Activated T-helper 1 cell treated with anti-CD3 and anti-CD28 coated beads, Interleukin-2, amount 50 U/mL, for 16 hours (primary cell): ENCODE measurements at regions not wholly inside any gene's neighbourhood (a gene's known extent, or its start where the extent isn't known, plus 50 kb on each side); places are given as distances from the start of the nearest gene placed in this dataset.
"Not testable (repeated sequence)": the region's sequence is repeated elsewhere in the genome, so short reads cannot be mapped to it uniquely, and the experiment has no call there.

Experiments used
- DNase-seq, 2 donors: peaks; one replicate each; pipeline ENCODE4 v3.0.0-alpha.2; 2020; ENCODE audit warnings: low read depth in 1 of 2, low spot score in 1 of 2

DNA sequence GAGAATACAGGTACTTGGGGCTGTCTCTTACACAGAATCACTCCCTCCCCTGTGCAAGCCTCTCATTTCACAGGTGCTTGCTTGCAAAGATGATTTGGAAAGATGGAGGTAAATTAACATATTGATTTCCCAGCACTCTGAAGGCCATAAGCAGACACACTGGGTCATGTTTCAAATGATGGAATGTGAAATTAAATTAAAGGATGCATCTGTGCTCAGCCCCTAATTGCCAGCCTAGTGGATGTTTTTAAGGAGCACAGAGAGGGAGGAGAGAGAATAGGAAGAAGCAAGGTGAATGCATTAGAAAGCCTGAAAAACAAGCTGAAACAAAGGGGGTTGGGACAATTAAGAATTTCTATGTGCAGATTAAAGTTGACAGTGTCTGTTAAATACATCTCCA lies 96.1 kb upstream of the GRIP1 start:
- no peak for DNase-seq

DNA sequence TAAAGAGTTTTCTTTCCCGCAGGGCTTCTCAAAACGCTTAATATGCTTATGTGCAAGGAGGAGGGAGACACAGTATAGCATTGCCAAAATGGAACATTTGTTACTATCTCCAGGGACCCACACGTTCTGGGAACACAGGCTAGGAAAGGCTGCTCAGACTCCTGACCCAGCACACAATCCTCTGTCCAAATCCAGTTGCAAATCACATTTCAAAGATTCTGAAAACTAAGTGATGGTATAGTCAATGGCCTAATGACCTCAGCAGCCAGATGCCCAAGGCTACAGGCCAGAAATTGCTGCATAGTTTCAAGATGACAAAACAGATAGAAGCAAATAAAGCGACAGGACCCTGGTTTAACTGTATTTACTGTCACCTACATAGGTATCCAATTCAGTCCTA lies 97.0 kb upstream of the GRIP1 start:
- no peak for DNase-seq

DNA sequence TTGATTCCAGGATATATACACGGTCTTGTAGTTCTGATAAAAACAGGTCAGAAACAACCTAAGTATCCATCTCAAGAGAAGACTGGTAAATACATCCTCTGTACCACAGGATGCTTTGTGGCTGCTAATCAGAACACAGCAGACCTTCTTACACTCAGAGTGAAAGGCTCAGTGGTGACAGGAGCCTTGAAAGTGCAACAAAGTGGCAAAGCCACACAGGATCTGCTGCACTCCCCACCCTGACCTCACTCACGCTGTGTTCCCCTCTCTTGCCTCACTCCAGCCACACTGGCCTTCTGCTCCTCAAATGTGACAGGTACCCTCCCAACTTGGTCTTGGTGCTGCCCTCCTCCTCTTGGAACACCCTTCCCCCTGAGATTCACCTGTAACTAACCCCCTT lies 98.1 kb upstream of the GRIP1 start:
- DNase-seq = no peak

DNA sequence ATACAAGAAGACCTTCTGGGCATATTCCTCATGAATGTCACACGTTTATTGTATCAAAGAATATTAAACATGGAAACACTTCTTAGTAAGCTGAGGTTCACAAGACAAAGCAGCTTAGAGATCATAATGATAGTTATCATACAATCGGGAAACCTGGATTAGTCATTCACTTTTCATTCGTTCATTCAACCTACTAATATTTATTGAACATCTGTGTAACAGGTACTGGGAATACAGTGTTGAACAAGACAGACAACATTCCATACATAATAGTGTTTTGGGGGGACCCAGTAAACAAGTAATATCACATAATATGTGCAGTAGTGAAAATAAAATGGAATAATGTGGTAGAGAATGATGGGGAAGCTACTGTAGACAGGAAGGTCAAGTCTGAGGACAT lies 100.6 kb upstream of the GRIP1 start:
- DNase-seq = no peak

DNA sequence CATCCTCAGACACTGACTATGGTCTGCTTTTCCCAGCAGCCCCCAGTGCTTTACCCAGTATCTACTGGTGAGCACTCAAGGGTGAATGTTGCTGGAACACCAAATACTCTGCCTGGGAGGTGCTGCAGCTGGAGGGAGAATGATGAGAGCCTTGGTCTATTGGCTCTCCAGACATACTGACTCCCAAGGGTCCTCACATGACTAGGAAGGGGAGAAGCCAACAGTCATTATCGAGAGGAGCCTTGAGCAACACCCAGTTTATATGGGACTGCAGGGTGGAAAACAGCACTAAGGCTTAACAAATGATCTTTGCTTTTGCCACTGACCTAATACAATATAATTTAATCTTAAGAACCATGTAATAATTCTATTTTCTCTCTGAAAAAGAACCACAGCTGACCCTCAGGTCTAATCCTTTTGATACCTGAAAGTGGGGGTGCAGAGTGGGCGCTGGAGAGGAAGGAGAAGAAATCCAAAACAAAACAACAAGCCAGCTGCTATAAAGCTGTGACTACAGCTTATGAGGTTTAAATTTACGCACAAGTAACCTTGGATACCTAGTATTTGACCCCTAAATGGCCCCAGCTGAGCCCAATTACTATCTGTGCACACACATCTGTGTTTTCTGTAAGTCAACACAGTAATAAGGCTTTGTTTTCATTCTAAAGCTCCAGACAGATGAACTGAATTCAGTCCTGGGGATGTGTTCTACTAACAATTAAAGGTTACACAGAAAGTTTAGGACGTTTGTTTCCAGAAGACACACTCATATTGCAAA lies 107.8 kb upstream of the GRIP1 start:
- no peak for DNase-seq

DNA sequence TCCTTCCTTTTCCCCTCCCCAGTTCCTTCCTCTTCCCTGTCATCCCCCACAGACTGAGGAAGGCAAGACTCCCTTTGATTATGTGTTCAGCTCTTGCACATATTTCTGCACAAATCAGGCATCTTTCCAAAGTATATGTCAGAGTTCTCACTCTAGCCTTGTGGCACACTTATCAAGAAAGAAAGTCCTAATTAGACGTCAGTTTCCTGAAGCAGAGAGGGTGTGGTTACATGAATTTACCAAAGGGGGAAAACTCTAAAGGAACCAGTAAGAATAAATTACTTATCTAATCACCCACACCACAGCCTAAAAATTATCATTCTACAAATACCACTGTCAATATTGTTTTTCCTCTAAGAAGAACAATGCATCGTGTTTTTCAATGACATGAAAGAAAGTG lies 120.7 kb upstream of the GRIP1 start:
- no peak for DNase-seq

DNA sequence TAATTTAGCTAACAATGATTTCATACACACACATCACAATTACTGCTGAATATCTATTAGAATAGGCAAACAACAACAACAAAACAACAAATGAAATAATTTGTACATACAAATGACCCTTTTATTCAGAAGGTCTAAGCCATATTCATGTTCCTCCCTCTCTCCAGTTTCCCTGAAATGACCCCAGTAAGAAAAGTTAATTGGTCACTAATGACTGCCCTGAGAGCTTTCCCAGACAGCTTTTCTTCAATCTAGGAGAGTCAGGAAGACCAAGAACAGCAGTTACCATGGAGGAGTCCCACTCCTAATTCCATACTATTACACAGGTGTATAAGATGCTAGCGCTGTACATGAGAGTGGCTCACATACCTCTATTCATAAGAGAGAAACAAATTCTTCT lies 121.2 kb upstream of the GRIP1 start:
- no peak for DNase-seq

DNA sequence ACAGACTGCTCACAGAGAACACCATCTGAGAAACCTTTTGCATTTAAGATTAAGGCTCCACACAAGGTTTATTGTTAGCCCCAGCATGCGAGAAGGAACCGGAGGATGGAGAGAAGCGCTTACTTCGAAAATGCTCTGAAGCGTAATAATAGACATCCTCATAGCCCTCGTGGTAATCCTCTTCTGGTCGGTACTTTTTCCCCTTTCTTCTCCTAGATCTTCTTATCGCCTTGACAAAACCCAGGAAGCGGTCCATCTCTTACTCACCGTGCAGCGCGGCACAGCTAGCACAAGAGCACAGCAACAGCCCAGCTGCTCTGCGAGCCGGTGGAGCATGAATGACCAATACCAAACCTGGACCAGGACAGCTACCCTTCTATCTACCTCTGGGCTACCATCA lies 125.1 kb upstream of the GRIP1 start:
- no peak for DNase-seq

DNA sequence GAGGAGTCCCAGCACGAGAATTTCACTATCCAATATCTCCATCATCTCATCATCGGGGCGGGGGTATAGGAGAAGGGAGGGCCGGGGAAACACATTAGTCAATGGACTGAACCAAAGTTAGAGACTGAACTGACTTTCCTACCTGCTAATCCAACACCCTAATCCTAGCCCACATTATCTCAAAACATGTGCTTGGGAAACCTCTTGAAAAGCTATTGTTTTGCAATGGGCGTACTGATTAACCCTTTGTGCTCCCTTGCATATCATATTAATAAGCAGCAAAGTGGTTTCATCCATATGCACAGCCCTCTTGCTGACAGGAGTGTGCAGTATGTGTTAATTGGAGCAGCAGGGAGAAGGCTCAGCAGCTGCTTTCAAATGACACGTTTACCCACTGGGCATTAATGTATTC lies 125.7 kb upstream of the GRIP1 start:
- no peak for DNase-seq

DNA sequence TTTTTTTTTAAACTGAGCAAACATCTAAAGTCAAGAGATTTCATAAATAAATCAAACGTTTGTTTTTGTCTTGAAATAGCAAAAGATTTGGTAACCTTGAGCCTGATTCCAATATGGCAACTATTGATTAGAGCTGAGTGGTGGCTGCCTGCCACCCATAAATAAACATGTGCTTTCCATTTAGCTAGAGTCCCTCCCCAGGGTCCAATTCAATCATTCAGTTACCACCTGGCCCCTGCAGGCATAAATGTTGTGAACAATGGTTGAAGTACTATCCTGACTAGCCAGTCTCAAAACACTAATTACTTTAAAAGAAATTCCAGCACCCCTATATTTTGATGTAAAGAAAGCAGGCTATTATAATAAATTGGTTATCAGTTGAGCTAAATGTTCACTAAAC lies 129.7 kb upstream of the GRIP1 start:
- DNase-seq = no peak

DNA sequence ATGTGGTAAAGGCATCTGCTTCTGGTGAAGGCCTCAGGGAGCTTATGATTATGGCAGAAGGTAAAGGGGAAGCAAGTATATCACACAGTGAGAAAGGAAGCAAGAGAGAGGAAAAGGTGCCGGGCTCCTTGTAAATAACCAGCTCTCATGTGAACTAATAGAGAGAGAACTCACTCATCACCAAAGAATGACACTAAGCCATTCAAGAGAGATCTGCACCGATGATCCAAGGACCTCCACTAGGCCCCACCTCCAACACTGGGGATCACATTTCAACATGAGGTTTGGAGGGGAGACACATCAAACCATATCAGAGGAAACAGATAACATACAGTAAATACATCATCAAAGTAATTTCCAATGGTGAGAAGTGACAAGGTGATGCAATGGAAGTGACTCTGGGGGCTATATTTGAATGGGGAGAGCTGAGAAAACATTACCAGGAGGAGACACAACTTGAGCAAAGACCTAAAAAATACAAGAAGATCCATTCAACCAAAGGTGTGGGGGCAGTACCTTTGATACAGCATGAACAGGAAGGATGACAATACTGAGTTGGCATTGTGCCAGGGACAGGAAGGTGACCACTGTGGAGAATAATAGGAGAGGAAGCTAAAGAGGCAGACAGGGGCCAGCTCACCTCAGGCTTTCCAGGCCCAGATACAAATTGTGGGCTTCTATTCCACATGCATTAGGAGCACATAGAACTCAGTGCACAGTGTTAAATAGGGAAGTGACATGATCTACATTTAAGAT lies 134.4 kb upstream of the GRIP1 start:
- no peak for DNase-seq

DNA sequence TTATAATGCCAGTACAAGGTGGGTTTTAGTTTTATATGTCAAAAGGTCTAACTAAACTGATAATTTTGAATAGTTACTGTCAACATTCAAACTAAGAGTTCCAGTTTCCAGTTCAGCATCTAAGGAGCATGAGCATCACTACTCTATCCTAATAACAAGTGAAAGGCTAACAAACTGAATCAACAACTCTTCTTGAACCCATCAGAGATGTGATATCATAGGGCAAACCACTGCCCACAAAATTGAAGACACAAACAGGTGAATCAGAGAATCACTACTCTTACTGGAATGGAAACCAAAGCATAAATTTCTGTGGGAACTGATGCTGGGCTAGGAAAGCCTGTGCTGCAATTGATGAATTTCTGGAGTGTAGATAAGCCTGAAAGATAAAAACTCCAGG lies 140.7 kb upstream of the GRIP1 start:
- no peak for DNase-seq

DNA sequence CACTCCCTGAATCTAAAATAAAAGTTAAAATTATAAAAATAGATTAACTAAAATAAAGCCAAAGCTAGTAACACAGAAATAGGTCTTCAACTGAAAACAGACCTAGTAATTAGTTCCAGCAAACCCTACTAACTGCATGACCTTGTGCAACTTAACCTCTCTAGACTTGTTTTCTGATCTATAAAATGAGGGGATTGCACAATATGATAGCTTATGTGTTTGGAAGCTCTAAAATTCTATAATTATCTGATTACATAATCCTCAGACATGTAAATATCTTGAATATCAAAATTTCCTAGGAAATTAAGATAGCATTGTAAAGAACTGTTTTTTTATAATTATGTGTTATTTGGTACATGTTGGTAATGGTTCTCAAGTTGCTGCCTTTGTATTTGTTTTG lies 144.1 kb upstream of the GRIP1 start:
- DNase-seq = no peak

DNA sequence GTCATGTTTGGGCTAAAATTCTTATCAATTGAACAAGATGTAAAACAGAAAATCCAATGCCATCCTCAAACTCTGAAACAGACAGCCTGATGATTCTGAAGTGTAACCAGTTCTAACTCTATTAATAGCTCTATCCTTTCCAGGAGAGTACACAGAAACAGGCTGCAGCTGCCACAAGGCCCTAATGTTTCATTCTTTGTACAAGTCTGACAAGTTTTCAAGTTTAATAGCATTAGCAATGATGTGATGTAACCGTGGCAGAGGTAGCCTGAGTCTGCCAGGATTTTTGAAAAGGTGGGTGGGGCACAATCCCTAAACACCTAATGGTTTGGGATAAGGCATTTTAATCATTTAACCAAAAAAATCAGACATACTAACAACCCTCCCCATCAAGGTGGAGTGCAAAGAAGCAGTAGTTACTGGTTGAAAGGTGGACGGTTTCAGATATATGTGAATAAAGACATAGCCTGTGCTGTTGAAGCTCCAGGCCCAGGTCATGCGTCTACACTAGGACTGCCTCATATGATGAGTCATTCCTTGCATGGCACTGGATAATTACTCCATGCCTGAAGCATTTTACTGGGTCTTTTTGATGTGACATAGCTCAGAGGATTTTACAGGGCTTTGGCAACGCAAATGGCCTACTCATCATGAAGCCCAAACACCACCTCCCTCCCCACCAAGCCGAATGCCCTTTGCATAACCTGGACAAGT lies 145.1 kb upstream of the GRIP1 start:
- DNase-seq = no peak

DNA sequence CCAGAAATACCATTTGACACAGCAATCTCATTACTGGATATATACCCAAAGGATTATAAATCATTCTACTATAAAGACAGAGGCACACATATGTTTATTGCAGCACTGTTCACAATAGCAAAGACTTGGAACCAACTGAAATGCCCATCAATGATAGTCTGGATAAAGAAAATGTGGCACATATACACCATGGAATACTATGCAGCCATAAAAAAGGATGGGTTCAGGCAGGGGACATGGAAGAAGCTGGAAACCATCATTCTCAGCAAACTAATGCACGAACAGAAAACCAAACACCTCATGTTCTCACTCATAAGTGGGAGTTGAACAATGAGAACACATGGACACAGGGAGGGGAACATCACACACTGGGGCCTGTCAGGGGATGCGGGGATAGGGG lies 147.0 kb upstream of the GRIP1 start:
- DNase-seq = not testable (repeated sequence)

DNA sequence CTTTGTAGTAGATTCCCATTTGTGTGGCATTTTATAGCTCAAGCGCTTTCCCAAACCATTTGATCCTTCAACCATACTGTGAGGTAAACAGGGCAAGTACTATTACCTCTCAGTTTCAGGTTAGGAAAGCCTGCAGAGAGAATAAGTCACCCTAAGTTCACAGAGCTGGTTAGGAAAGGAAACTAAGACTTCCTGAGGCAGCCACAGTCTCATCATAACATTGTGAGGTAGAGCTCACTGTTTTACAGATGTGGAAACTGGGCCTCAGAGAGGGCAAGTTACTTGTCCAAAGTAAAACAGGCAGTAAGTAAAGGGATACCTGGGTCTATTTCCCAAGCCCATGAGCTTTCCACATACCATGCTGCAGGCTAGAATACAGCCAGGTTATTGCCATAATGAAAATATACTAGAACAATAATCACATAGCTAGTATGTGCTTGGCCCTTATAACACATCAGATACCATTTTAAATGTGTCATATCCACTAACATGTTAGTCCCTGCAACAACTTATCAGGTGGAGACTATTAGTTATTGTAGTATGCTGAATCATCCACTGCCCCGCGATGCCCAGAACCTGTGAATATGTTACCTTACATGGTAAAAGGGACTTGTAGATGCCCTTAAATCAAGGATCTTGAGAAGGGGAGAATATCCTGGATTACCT lies 150.9 kb upstream of the GRIP1 start:
- DNase-seq = no peak

DNA sequence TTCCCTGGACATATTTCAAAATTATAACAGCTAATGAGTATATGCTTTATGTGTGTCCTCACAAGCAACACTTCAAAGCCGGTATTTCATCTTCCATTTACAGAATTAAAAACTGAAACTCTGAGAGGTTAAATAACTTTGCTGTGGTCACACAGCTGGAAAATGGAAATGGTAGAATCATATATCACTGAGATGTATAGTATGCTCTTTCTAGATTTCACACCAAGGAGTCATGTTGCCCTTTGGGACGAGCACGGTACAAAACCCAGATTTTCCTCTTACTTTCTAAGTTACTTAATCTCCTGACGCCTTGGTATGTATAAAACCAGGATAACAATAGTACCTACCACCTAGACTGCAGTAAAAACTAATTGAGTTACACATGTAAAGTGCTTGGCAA lies 152.6 kb upstream of the GRIP1 start:
- DNase-seq = no peak

DNA sequence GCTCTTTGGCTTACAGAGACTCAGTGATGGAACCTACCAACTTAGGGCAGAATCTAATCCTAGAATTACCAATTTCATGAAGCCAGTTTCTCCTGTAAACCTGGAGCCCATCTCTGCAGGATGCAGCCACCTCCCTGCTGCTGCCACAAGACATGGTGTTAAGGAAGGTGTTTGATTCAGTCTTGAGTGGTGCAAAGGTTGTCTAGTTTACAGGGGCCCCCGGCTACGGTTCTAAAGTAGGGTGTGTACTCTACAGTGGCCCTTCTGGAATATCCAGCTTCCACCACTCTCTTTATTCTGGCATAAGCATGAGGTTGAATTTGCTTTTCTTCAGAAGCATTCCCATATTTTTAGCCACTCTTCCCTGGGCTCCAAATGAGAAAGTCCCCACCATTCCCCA lies 154.1 kb upstream of the GRIP1 start:
- DNase-seq = no peak

DNA sequence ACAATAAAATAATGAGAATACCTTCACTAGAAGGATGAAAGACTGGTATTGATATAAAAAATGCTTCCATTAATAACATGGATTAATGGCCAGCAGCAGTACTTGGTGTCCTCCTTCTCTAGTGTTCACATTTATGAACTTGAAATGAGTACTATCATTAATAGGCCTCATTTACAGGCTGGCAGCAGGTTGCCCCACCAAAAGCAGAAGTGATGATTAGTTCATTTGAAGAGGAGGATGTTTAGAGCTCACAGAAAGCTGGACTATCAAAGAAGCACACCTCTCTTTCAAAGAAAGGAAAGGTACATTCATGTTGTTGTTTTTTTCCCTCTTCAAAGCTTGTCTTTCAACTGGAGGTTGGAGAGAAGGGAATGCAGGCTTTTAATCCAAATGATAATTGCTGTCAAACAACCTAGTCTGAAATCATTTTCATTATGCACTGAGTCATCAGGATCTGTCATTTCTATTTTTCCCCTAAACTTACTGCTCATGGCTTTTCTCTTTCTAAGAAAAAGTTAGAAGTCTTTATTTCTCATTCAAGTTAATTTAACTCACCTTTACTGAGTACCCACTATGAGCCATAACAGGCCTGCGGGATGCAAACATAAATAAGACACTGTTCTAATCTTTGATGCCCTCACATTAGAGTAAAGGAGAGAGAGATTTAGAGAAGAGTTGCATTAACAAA lies 157.9 kb upstream of the GRIP1 start:
- DNase-seq = no peak

DNA sequence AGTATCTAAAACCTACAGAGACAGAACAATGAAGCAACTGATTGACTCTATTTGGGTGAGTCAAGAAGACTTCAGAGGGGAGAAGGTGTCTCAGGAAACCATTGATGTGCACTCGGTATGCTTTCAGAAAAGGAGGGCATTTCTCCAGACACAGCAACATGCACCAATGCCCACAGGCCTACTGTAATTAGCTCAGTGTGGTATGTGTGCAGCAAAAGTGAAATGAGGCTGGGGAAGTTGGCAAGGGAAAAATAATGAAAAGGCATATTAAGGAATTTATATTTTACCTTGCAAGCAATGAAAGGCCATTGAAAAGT lies 158.4 kb upstream of the GRIP1 start:
- DNase-seq = no peak

DNA sequence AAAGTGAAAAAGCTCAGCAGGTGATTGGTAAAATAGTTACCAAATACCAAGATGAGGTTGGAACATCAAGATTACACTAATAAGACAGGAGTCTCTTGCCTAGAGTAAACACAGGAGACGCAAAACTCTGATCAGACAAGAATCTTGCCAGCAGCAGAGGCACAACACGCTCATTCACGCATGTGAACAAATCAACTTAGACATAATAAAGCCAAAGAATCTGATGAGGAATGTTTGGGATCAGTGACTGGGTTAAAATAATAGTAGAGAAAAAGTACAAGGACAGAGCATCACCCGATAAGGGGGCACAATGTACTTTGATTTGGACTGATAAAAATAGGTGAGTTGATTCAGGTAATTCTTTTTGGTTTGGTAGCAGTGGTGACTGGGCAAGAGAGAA lies 159.5 kb upstream of the GRIP1 start:
- DNase-seq = no peak
